Stimulated activated CD4-positive, alpha-beta T cell treated with anti-CD3 and anti-CD28 coated beads, Interleukin-4, amount 100 ng/mL, for 48 hours (primary cell): ENCODE measurements at regions not wholly inside any gene's neighbourhood (a gene's known extent, or its start where the extent isn't known, plus 50 kb on each side); places are given as distances from the start of the nearest gene placed in this dataset.

Experiments used
- DNase-seq, 2 donors: peaks; one replicate each; pipeline ENCODE4 v3.0.0-alpha.2; 2020; ENCODE audit warnings: low read depth in 2 of 2

DNA sequence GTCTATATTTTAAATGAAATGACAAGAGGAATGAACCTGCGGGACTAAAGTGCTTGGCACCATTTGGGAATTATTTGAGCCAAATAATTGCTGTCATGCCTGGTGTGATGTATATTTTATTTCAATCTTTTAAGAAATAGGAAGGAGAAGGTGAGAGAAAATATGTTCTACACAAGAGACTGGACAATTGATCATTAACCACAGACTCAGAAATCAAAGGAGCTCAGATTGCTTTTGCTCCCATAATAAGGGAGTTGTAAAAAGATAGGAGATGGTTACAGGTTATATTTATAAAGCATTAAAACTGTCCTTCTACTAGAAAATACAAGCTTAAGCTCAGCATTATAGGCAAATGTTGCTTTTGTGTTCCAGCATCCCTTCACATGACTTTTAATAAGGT is 515.2 kb upstream of the SULF2 start:
- DNase-seq = no peak

DNA sequence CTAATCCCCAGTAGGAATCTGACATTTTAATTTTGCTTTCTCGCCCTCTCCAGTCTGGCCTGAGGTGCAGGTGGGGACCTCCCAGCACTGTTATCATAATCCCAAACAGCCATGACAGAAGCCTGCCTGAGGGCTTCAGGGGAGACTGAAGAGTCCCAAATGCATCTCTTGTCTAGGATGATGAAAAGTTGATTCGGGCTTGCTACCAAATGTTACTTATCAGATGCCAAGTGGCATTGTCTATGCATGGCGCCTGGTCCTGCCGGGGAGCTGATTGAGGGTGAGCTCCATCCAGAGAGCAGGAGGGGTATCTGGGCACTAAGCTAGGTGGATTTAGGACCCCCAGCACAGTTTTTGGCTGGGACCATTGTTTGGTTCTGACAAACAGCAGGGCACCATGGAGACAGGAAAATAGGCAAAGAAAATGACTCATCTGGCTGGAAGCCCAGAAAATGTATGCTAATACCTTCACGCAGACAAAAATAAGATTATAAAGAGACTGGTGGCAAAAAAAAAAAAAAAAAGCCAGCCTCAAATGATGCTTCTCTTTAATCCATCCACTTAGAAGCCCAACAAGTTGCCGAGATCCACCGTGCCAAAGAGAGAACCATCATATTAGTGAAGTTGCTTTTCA is 513.7 kb upstream of the SULF2 start:
- no peak for DNase-seq

DNA sequence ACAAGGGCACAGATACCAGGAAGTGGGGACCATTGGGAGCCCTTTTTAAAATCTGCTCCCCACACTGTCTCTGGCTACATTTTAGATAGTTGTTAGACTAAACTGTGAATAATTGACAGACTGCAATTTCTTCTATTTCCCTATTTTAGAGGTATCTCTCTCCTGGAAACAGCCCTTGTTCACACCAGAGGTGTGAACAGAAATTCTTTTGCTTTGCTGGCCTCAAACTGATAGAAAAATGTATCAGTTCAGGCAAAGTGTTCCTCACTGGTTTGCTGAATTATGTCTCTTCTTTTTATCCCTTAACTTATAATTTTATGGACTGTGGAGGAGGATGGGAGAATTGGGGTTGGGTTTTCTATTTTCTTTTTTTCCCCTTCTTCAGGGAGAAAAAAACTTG is 513.2 kb upstream of the SULF2 start:
- DNase-seq = no peak

DNA sequence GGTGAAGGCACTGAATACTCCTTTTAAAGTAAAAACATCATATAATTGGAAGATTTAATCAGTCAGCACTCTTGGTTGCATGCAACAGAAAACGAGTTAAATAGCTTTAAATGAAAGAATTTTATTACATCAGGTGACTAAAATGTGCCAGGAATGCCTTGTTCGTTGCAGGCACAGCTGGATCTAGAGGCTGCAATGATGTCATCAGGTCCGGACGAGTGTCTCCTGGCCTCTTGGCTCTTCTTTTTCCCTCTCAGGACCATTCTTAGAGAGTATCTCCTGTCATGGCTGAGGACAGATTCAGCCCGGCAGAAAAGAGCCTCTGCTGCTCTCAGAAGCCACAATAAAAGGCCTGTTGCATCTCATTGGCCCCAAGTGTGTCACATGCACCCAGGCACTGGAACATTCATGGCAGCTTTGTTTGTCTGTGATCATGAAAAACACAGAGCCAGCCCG is 510.7 kb upstream of the SULF2 start:
- no peak for DNase-seq

DNA sequence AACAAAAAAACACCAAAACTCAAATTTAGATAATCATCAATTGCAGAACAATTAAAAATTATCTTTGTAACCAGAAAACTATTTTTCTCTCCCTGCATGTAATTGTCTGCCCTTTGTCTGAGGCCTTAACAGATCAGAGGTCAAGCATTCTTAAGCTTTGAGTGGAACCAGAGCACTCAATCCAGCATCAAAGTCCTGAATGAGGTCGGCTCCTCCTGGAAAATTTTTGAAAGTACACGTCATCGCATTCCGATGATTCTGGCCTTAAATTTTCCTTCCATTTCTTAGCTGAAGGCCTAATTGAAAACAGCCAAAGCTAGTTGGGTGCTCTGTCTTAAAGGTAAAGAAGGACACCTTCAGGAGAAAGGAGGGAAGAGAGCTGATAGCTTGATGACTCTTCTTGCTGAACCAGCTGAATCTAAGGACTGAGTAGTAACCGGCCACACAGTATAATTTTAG is 510.2 kb upstream of the SULF2 start:
- no peak for DNase-seq

DNA sequence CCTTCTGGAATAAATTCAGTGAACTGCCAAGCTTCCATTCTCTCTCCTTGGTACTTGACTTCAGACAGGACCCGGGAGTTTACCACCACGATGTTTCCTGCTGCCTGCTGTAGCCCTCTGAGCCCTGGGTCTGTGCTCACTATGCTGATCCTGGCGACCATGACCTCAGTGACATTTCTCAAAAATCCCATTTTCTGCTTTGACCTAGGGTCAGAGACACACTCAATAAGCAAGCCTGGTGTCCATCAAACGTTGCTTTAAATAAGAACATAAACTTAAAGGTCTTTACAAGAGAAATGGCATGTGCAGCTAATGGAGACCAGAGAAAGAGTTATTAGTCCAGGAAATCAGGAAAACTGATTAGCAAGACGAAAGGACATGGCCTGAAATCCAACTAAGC is 509.7 kb upstream of the SULF2 start:
- DNase-seq = no peak

DNA sequence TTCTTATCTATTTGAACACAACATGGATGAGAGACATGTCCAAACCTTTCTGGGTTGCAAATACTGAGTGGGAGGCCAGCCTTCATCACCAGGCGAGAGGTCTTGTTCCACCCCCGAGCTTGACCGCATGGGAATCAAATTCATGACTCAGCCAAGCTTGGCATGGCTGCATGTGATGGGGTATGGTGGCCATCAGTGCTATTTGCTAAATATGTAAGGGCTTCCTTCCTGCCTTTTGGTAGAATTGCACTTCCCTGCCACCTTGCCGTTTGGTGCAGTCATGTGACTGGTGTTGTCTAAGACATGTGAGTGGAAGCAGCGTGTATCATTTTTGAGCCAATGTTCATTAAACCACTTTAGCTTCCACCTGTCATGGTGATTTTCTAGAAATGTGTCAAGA is 508.9 kb upstream of the SULF2 start:
- no peak for DNase-seq

DNA sequence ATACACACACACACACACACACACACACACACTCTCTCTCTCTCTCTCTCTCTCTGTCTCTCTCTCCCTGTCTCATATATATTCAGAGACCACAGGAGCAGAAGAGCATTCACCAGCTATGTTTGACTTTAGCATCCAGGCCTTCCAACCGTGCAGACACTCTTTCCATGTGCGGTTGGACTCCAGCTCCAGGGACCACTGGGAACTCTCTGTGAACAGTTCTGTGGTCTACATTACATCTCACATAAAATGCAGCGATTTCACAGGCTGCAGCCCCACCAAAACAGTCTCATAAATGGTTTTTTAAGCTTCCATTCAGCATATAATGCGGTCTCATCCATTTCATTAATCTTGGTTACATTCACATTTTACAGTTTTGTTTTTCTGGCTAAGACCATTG is 508.4 kb upstream of the SULF2 start:
- no peak for DNase-seq

DNA sequence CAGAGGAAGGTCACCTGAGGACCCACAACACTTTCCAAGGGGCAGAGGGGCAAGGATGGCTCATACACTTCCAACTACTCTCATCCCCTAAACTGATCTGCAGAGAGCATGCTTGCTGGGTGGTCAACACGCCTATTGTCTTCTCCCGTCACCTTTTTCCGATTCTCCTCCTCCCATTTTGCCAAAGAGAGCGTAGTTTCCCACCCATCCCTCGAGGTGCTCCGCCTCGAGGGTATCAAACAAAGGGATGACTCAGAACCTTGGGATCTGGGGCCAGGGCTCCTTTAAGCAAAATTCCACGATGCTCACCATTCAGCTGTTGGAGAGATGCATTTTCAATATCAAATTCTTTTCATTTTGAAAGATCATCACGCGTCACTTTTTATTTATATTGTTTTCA is 507.5 kb upstream of the SULF2 start:
- no peak for DNase-seq

DNA sequence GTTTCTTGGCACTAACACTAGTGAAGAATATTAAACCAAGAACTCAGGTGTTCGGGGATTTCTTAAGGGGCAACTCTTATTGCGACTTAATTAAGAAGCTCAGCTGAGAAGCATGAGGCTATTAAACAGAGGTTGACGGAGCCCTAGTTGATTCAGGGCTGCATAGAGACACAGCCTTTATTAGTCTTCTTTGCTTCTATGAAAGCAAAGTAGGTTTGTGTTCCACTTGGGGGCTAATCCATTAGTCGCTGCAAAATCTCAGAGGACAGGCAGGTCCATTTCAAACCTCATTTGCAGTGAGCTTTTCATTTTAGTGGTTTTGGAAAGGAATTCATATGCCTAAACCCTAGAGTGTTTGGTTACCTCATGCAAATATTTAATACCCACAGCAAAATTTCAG is 506.6 kb upstream of the SULF2 start:
- no peak for DNase-seq

DNA sequence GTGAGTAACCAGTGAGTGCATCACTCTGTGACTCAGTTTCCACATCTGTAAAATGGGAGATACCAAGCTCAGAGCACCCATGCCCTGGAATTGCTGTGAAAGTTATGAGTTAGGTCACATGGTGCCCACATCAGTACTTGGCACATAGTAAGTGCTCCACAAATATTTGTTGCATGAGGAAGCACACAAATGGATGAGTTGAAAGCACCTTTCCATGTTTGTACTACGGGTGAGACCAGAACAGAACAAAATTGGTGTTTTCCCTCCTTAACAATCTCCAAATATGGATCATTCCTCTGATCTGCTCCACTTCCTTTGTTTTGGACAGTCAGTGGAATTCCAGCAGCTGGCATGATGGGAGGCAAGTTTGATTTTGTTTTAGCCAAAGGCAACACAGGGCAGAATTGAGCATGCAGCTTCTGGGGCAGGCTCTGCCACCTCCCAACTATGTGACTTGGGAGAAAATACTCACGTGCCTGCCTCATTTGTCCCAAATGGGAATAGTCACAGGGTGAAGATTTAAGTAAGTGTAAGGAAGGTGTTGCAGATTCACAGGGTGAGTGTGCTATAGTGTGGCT is 503.7 kb upstream of the SULF2 start:
- DNase-seq = no peak

DNA sequence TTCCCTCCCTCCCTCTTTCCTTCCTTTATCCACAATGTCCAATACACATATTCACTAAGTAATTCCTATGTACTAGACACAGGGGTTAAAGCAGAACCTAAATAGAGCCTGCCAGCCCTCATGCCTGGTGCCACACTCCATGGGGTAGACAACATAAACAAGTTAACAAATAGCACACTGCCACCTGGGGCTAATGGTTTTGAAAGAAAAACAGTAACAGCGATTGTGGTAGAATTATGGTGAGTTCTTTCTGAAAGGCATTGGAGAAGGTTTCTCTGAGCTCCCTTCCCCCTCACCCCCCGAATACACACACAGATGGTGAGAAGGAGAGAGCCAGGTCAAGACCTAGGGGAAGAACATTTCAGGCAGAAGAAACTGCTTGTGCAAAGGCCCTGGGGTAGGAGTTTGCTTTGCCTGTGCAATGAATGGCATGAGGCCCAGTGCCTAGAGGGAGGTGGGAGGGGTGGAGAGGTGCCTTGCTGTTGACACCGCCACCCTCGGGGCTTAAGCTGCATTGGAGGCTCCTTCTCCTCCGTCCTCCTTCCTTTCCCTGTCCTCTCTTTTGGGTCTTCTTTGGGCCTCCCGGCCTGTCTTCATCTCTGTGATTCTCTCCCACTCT is 502.4 kb upstream of the SULF2 start:
- no peak for DNase-seq

DNA sequence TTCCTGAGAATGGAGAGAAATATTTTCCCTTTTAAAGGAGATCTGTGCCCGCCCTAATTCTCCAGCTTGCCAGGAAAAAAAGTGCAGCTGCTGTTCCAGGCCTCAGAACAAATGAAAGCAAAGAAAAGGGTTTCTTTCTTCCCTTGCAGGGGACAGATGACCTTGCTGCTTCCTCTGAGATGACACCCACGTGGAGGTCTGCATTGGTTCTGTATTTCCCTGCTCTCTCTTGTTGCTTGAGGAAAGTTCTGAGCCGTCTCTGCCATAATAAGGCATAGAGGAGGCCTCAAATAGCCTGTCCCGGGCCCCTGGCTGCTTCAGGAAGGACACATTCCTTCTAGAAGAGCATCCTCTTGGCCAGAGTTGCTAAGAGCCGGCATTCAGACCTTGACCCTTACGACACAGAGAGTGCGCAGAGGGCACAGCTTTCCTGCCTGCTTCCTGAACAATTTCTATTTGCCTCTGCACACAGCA is 501.8 kb upstream of the SULF2 start:
- DNase-seq = no peak

DNA sequence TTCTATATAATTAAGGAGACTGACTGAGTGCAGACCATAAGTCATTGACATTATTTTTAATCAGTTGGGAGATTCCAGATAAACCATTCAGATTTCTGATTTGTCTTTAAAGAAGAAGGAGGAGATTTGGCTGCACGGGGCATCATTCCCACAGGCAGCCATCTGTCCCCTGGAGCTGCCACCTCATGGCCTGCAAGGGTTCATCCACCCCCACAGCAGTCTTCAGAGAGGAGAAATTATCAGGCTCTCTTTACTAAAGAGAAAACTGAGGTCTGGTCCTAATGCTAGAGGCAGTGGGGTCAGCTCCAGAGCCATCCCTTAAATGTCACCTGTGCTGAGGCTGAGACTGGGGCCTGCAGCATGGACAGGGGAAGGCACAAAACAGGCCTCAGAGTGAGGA is 501.3 kb upstream of the SULF2 start:
- DNase-seq = no peak

DNA sequence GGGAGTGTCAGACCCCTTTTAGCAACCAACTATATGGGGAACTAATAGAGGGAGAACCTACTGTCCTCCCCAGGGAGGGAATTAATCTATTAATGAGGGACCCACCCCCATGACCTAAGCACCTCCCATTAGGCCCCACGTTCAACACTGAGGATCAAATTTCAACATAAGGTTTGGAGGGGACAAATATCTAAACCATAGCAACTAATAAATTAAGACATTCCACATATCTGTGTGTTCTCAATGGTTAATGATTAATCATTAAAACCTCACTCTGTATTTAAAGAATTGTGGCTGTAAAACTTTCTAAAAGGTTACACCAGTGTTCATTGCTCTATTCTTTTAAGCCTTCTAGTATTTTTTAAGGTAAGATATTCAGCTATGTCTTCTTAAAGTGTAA is 500.4 kb upstream of the SULF2 start:
- no peak for DNase-seq

DNA sequence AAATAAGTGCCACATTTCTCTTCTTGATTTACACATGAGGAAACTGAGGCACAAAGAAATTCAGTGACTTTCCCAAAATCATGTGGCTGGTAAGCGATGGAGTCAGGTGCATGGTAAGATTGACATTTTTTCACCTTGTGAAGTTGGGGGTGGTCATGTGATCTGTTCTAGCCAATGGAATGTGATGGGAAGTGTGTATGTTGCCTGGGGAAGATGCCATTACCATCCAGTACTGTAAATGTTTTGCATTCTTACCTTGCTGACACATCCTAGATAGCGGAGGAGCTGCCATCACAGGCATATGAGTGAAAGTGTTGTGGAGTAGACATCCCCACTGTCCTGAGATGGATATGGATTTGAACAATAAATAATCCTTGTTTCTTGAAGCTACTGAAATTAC is 499.6 kb upstream of the SULF2 start:
- no peak for DNase-seq

DNA sequence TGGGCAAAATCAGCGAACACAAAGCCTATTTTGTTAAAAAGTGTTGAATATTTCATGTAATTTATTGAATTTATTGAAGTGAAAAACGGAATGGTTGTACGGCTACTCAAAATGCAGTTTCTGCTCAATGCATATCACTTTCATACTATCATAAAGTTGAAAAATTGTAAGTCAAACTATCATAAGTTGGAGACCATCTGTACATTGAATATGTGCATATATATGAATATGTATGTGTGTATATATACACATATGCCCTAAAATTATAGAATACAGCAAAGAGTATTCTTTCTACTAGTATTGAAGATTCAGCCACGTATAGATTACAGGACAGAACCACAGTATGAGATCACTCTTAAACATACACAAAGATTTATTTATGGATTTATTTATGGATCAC is 499.0 kb upstream of the SULF2 start:
- DNase-seq = no peak

DNA sequence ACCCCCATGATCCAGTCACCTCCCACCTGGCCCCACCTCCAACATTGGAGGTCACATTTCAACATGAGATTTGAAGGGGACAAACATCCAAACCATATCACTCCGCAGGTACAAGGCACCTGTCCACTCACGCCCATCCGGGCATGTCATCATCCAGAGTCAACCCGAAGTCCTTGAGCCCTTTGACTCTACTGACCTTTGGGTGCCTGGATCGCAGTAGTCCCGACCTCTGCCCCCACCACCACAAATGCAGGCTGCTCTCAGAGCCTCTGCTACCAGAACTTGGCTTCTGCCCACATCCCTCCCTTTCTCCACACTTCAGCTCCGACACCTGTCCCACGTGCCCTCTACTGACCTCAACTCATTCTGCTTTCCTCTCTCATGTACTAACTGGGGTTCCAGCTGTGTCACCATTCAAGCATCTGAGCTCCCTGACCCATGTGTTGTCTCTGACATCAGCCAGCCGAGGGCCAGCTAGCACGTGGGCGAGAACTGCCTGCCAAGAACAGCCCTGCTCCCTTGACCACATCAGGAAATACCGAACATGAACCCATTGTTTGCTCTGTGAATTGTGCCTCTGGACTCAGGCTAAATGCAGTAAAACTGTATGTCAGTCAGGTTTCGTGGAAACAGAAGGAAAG is 498.3 kb upstream of the SULF2 start:
- DNase-seq = no peak

DNA sequence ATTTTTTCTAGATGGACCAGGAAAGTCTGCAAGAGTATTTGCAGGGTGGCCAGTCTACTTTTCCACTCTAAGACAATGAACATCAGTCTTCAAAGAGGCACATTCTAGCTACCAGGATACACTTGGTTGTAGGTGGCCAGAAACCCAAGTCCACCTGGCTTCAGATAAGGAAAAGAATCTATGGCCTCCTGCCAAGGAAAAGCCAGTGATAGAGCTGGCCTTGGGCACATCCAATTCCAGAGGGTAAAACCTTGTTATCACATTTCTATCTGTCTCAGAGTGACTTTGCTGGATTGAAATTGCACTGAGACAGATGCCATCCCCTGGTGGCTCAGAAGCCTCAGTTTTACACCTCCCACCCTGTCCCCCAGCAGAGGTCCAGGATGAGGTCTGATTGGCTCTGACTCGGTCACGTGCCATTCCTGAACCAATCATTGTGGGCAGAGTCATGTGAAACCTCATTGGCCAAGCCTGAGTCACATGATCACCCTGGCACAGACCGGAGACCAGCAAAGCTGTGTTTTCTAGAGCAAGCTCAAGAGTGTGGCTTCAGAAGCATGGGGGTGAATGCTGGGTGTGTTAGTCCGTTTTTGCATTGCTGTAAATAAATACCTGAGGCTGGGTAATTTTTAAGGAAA is 497.4 kb upstream of the SULF2 start:
- DNase-seq = no peak

DNA sequence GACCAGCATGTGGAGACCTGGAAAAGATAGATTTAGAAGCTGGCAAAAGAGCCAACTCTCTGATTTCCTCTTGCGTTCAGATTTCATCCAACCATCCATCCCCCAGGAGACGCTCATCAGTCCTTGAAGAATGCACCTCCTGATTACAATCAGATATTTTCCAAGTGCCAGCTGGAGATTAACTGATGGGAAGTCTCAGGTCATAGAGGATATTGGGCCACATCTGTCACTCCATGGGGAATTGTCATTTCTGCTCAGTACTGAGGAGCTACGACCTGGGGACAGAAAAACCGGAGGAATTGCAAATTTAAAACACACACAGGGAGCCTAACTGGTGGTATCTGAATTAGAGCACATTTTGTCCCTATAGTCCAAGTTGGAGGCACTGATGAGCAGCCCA is 496.2 kb upstream of the SULF2 start:
- no peak for DNase-seq

DNA sequence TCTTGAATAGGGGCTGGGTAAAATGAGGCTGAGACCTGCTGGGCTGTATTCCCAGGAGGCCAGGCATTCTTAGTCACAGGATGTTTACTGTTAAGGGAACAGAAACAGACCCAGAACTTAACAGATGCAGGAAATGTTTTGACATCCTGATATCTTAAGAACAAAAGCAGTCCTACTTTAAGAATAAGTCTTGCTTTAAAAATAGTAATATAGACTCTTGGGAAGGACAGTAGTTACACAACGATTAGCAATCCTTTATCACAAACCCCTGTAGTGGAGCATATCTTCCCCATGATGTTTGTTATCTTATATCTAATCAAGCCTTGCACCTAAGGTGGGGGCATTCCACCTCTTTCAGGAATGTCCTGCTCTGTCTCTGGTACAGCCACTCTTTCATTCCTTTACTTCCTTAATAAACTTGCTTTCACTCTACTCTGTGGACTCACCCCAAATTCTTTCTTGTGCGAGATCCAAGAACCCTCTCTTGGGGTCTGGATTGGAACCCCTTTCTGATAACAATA is 493.7 kb upstream of the SULF2 start:
- no peak for DNase-seq

DNA sequence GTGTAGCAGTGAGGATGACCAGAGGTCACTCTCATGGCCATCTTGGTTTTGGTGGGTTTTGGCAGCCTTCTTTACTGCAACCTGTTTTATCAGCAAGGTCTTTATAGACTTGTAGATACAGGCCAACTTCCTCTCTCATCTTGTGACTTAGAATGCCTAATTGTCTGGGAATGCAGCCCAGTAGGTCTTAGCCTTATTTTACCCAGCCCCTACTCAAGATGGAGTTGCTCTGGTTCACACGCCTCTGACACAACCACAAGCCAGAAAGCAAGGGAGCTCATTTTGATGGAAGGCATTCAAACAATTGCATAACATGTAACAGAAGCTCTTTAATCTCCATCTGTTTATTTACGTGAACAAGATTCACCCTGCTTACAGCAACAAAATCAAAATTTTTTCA is 492.0 kb upstream of the SULF2 start:
- no peak for DNase-seq
